HG02610 (cell line): ENCODE measurements at regions not wholly inside any gene's neighbourhood (a gene's known extent, or its start where the extent isn't known, plus 50 kb on each side); places are given as distances from the start of the nearest gene placed in this dataset.

Source experiments
- ATAC-seq: cut with Tn5 transposase; IDR thresholded peaks from one replicate; pipeline ENCODE4 v1.9.1; 2021; ENCODE audit warnings: mild to moderate bottlenecking, moderate library complexity; ENCODE audit not compliant: unreplicated experiment

GRCh38 chr2:209334188-209335017 lies 89.4 kb upstream of the MAP2 start:
- peak; percentile 80 for ATAC-seq

- ATAC-seq: no peak
Measured at GRCh38 chr2:209340522-209340921, 83.3 kb upstream of the MAP2 start.

- no peak for ATAC-seq
Measured at GRCh38 chr2:209344349-209344748, 79.5 kb upstream of the MAP2 start.

GRCh38 chr2:209348433-209348832 lies 75.4 kb upstream of the MAP2 start:
- no peak for ATAC-seq

GRCh38 chr2:209351636-209352035 lies 72.2 kb upstream of the MAP2 start:
- ATAC-seq: no peak

GRCh38 chr2:209358992-209359391 lies 64.9 kb upstream of the MAP2 start:
- no peak for ATAC-seq

- ATAC-seq: no peak
Measured at GRCh38 chr2:209367075-209367747, 56.6 kb upstream of the MAP2 start.

- no peak for ATAC-seq
Measured at GRCh38 chr2:209368406-209368805, 55.4 kb upstream of the MAP2 start.

- no peak for ATAC-seq
Measured at GRCh38 chr2:209368914-209369313, 54.9 kb upstream of the MAP2 start.

GRCh38 chr2:209369656-209370055 lies 54.2 kb upstream of the MAP2 start:
- ATAC-seq: no peak

- no peak for ATAC-seq
Measured at GRCh38 chr2:209371407-209371806, 52.4 kb upstream of the MAP2 start.
